Prostate gland (tissue), 2 donors: ENCODE measurements at regions not wholly inside any gene's neighbourhood (a gene's known extent, or its start where the extent isn't known, plus 50 kb on each side); places are given as distances from the start of the nearest gene placed in this dataset.

Source experiments
- POLR2A ChIP-seq: fragments of 450-650 bp; IDR thresholded peaks from one replicate; pipeline ENCODE4 v1.6.1; 2016; ENCODE audit warnings: antibody characterized with exemption, mild to moderate bottlenecking
- POLR2AphosphoS5 ChIP-seq: sonication (generic); formaldehyde crosslinking; IDR thresholded peaks from one replicate; pipeline ENCODE4 v1.6.1; 2017; ENCODE audit warnings: antibody characterized with exemption
- TF ChIP-seq, protein P1 (sequence below), 4 experiments: fragments of 200-600 bp in 2 of 4; fragments of 450-650 bp in 2 of 4; sonication (generic) in 2 of 4; IDR thresholded peaks; 1 replicate in 3 of 4; 2 replicates in 1 of 4; pipeline ENCODE4 v1.5.1; 2016 to 2019; ENCODE audit warnings: antibody characterized with exemption in 4 of 4, mild to moderate bottlenecking in 2 of 4, moderate library complexity in 2 of 4

DNA sequence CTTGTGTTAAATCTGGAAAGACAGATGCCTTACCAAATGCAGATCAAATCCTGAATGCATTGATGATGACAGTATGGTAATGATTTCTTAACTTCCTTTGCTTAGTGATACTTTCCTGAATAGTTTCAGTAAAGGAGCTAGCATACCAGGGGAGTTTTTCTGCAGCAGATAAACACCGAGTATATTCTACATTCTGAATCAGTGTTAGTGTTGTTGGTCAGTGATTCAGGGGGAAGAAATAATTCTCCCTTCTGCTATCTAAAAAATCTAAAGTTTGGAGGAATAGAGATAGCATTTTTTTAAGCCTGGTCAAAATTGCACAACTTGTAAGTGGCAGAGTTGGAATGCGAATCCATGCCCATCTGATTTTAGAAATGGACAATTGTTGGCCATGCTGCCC lies 512.2 kb upstream of the MARCKS start:
- no peak for TF ChIP-seq POLR2A
- TF ChIP-seq, protein P1, sequence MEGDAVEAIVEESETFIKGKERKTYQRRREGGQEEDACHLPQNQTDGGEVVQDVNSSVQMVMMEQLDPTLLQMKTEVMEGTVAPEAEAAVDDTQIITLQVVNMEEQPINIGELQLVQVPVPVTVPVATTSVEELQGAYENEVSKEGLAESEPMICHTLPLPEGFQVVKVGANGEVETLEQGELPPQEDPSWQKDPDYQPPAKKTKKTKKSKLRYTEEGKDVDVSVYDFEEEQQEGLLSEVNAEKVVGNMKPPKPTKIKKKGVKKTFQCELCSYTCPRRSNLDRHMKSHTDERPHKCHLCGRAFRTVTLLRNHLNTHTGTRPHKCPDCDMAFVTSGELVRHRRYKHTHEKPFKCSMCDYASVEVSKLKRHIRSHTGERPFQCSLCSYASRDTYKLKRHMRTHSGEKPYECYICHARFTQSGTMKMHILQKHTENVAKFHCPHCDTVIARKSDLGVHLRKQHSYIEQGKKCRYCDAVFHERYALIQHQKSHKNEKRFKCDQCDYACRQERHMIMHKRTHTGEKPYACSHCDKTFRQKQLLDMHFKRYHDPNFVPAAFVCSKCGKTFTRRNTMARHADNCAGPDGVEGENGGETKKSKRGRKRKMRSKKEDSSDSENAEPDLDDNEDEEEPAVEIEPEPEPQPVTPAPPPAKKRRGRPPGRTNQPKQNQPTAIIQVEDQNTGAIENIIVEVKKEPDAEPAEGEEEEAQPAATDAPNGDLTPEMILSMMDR (IDR thresholded peaks at IDR 0.05) = no peak
- no peak for TF ChIP-seq POLR2AphosphoS5
